HG03457 (cell line): ENCODE measurements at regions not wholly inside any gene's neighbourhood (a gene's known extent, or its start where the extent isn't known, plus 50 kb on each side); places are given as distances from the start of the nearest gene placed in this dataset.
"Not testable (repeated sequence)": the region's sequence is repeated elsewhere in the genome, so short reads cannot be mapped to it uniquely, and the experiment has no call there.

Source experiments
- ATAC-seq: cut with Tn5 transposase; IDR thresholded peaks from one replicate; pipeline ENCODE4 v1.9.1; 2021; ENCODE audit warnings: moderate number of reproducible peaks; ENCODE audit not compliant: unreplicated experiment

DNA sequence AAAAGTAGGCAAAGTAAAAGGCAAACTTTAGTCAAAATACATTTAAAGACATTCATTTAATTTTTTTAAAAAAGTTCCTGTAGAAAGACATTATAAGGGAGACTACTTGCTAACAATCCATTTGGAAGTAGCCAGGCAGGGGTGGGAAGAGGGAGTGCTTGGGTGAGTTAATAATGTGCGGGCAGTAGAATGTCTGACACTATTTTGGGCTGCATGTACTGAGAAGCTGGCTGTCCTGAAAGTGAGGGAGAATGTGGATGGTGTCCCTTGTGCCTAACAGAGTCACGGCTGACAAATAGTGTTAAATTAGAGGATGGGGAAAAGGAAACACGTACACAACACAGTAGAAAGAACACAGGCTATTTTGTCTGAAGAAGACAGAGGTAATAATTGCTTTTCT is 142.5 kb downstream of the LCA5 start:
- ATAC-seq: no peak

DNA sequence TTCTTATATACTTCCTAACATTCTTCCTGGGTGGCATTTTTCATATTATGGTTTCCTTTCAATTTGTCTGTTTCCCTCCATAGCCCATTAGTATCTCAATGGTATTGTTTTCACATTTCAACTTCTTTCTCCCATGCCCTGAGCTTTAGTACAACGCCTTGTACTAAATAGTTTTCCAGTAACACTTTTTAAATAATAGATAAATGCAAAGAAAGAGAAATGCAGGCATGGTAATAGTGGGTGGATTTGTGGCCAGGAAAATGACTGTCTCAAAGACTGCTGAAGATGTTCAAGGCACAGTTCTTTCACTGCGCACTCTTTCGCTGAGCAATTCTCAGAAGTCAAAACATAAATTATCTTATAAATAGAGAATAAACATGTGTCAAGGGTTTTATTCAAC is 145.1 kb downstream of the LCA5 start:
- no peak for ATAC-seq

DNA sequence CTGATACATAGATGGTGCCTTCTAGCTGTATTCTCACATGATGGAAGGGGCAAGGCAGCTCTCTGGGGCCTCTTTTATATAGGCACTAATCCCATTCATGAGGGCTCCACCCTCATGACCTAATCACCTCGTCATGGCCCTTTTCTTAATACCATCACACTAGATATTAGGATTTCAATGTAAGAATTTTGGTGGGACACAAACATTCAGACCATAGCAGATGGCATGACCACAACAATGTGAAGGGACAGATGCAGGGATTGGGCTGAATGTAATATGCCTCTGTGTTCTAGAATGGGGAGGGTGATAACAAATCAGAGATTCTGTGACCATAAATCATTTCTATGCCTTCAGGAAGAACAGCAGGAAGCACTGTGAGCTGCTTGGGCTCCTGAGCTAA is 145.8 kb downstream of the LCA5 start:
- ATAC-seq: no peak

DNA sequence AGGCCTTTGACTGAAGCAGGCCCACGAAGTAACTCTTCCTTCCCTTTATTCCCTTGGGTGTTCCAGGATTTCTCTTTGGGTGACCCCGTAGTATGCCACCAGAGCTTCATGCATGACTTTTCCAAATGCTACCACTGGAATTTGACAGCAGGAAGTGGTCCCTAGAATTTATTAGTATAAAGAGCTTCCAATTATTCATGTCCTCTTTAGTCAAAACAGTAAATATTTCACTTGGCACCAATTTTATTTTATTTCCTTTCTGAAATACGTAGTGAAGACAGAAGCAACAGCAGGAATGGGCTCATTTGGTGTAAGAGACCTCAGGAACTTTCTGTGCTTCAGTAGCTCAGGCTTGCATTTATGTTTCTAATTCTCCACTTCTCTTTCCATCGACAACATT is 151.3 kb downstream of the LCA5 start:
- ATAC-seq: no peak

DNA sequence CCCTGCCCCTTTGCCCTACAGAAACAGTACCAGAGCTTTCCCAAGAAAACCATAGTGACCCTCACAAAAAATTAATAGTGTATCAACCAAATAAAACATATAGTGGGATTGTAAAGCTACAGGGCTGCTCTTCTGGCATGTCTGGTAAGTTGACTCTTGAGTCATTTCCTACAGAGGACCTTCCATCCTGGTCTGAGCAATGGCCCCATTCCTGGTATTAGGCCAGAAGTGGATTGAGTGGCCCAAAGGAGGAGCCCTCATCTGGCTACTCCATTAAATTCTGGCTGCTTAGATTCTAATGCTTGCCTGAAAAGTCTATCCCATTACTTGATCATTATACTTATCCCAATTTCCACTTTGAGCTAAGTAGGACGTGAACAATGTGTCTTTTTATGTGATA is 150.9 kb upstream of the HMGN3 start:
- no peak for ATAC-seq

DNA sequence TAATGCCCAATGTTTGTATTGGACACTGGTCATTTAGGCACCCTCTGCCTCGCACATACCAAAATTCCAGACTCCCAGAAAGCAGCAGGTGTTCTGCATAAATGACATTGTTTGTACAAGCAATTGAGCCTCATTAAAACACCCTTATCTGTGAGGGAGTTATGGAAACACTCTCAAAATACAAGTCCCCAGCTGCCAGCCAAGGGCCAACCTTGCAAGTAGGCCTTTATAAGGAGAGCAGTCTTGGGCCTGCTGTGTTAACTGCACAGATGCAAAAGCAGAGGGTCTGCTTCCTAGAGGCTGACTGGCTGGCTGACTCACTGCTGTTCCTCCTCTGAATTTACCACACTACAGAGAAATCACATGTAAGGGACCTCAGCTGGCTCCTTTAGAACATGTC is 150.4 kb upstream of the HMGN3 start:
- no peak for ATAC-seq

DNA sequence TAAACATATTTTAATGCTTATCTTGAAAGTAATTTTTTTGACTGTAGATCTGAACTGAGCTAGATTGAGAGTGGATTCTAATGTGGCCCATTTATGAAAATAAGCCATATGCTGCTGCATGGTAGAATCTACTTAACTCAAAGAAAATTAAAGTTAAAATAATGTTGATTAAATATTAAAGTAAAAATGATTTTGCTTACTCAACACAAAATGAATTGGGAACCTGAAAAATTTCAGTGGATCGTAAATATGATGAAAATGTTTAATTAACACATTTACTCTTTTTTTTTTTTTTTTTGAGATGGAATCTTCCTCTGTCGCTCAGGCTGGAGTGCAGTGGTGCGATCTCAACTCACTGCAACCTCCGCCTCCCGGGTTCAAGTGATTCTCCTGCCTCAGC is 144.5 kb upstream of the HMGN3 start:
- no peak for ATAC-seq

DNA sequence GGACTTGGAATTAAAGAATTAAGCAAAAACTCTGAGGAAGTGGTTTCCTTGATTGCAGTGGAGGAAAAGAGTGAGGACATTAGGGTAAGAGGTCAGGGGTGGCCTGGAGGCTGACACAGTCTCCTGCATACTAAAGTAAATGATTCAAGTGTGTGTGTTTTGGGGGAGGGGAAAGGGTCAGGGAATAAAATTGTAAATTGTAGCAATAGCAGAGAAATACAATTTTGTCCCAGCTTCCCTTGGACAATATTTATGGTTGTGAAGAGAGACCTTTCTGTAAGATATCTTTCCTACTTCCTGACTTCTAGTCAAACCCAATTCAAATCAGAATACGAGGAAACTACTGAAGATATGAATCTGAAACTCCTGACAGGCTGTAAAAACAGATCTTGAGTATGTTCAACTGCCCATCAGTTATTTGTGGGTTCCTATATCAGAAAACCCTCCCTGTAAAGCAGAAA is 143.4 kb upstream of the HMGN3 start:
- ATAC-seq: no peak

DNA sequence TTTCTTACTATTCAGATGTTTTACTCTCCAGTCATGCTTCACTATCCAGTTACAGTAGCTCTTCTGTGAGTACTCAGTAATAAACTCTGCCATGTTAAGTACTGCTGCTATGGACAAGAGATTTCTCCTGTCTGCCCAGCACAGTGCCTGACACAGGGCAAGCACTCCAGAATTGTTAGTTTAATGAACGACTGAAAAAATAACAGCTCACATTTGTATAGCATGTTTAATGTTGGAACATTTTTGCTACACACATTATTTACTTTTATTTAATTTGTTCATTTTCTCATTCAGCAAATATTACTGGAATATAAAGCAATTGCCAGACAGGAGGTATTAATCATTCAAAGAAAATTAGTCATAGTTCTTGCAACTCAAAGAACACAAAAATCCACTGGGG is 142.6 kb upstream of the HMGN3 start:
- no peak for ATAC-seq

DNA sequence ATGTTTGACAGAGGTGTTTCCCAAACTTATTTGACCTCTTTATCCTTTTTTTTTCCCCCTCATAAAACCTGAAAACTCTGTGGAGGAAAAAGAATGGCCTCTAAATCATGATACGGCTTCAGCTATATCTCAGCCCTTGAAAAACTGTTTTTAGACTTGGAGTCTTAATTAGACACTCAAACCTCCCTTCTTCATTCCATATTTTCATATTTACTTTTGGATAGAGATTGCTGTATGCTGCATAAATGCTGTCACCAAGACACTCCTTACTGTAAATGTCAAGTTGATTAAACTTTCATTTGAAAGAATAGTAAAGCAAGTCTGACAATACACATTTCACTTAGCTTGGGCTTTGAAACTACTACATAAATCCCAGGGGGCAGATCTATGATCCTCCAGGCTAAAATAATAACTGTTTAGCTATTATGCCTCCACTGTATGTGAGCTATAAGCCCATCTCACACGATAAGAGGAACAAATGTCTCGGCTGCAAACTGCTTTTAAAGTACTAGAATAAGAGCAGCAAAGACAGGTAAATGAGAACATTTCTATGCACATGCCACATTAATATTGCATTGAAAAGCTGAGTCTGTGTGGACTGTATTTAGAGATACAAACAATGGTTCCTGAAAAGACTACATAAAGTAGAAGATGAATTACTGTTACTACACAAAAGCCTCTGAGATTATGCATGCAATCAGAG is 141.3 kb upstream of the HMGN3 start:
- no peak for ATAC-seq

DNA sequence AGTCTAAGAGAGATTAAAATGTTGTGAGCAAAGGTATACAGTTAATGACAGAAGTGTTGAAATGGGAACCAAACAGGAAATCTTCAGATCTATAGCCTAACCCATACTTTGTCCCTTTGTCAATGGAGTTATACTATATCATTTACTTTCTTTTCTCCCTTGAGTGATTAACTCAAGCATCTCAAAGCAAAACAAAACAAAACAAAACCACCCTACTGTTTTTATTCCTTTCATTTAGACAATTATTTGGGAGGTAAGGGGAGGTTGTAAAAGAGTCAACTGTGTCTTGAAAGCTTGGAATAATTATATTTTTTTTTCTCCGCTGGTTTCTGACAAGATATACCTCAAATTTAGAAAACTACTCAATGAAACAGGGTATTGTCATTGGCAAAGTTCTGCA is 139.8 kb upstream of the HMGN3 start:
- no peak for ATAC-seq

DNA sequence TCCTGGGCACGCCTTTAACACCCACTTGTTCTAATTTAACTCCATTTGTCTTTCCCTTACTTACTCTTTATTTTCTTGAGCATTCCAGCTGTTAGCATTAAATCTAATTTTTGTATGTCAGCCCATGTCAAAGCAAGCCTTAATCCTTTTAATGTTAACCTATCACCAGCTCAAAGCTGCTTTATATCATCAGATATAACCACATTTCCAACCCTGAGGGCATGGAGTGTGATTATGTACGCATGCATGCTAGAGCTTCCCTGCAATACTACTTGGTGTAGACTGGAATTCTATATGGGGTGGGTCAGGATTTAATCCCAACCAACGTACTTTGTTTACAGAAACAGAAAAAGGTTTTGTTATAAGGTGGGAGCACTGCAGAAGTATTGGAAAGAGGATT is 139.4 kb upstream of the HMGN3 start:
- no peak for ATAC-seq

DNA sequence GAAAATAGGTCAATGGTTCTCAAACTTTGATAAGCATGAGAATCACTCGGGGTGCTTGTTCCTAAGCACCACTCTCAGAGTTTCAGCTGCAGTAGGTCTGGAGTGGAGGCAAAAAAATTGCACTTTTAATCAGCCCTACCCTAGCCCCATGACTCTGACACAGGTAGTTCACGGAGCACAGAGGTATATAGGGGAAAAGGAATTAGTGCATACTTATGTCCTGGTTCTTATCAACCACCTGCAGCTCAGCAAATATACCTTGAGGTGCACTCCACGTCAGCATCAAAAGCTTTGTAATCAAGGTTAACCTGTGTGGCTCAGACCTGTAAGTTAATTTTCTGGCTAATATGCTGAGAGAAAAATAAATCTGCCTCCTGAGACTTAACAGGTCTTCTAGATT is 138.8 kb upstream of the HMGN3 start:
- no peak for ATAC-seq

DNA sequence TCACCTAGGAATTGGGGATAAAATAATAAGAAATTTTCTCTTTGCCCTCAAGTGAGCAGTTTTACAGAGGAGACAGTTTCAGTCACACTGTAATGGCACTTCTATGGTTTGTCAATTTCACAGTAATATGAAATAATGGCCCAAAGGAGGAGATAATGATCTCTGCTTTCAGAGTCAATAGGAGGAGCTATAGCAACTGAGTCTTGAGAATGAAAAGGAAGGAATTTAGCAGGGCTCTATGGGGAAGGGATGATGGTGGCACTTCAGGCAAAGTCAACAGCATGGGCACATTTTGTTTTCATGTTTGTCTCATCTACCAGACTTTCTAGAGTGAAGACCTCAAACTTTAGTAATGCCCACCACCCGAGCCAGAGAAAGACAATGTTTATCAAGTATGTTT is 138.3 kb upstream of the HMGN3 start:
- ATAC-seq: no peak

DNA sequence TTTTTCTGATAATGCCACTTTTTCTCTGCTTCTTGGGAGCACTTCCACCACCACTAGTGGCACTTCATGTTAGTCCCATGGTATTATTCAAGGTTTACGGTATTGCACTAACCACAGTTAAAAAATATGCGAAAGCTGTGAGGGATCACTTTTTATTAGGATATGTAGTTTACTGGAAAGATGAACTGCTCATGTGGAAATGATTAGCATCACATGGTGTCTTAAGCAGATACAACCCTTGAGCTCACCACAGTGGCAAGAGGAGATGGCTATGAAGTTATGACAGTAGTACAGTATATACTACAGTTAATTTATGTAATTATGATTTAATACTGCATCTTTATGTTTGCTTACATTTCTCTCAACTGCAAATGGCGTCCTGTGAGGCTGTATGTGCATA is 134.5 kb upstream of the HMGN3 start:
- no peak for ATAC-seq

DNA sequence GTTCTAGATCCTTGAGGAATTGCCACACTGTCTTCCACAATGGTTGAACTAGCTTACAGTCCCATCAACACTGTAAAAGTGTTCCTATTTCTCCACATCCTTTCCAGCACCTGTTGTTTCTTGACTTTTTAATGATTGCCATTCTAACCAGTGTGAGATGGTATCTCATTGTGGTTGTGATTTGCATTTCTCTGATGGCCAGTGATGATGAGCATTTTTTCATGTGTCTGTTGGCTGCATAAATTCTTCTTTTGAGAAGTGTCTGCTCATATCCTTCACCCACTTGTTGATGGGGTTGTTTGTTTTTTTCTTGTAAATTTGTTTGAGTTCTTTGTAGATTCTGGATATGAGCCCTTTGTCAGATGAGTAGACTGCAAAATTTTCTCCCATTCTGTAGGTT is 129.0 kb upstream of the HMGN3 start:
- not testable (repeated sequence) for ATAC-seq

DNA sequence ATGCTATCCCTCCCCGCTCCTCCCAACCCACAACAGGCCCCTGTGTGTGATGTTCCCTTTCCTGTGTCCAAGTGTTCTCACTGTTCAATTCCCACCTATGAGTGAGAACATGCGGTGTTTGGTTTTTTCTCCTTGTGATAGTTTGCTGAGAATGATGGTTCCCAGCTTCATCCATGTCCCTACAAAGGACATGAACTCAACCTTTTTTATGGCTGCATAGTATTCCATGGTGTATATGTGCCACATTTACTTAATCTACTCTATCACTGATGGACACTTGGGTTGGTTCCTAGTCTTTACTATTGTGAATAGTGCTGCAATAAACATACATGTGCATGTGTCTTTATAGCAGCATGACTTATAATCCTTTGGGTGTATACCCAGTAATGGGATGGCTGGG is 126.6 kb upstream of the HMGN3 start:
- ATAC-seq: not testable (repeated sequence)

DNA sequence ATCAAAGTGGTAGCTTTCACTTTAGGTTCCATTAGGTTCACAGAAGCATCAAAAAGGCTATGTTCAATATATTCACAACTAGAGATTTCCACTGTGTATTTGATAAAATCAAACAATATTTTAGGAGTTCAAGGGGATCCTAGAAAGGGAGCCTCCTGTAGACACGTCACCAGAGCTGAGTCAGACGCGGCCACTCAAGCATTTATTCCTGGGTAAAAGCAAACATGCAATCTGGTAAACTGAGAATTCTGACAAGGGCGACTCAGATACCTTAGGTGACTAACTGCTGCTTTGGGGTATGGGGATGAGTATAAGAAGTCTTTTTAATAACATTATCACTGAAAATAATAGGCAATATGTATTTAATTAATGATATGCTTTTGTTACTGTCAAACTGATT is 118.7 kb upstream of the HMGN3 start:
- ATAC-seq: no peak

DNA sequence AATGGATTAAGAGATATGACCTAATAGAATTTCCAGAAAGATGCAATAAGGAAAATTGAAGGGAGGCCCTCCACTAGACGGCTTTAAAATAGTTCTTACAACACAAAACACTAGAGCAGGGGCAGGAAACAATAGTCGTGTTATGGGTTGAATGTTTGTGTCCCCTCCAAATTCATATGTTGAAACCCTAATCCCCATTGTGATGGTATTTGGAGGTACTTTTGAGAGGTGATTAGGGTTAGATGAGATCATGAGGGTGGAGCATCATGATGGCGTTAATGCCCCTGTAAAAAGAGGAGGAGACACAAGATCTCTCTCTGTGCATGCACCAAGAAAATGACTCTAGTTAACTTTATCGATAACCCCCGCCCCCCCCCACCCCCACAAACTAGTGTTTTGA is 104.0 kb upstream of the HMGN3 start:
- ATAC-seq: no peak

DNA sequence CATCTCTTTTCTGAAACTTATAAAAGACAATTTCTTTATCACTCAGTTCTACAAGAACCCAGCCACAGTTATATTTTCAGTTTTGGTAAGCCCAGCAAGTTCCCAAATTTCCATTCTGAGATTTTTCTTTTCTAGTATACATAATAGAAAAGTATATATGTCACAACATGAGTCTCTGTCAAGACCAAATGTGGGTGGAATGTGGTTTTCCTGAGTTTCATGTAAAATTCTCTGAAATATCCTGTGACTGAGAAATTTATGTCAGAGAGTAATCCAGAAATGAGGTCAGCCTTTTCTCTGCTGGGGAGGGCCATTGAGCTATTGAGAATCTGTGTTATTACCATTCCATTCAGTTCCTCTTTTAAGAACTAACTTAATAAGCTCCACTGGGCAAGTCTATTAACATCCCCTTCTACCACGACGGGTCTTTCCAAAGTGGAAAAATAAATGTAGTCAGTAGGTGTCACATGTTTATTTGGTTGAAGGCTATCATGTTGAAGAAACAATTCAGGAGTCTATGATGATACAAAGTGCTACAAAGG is 100.7 kb upstream of the HMGN3 start:
- ATAC-seq: peak; percentile 92

DNA sequence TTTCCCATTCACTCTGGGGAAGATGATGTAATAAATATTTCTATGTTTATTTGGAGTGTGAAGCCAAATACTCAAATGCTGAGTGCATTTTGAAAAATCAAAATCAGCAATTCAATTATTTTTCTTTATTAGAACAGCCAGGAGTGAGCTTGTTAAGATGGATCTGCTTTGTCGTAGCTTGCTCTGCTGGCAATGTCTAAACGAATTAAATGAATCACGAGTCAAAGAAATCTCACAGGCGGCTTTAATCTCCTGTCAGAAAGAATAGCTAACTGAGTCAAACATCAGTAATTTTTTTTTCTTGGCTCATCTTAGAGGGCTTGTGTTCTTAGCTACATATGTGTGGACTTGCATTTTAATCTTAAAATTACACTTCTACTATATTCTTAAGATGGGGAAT is 100.2 kb upstream of the HMGN3 start:
- no peak for ATAC-seq

DNA sequence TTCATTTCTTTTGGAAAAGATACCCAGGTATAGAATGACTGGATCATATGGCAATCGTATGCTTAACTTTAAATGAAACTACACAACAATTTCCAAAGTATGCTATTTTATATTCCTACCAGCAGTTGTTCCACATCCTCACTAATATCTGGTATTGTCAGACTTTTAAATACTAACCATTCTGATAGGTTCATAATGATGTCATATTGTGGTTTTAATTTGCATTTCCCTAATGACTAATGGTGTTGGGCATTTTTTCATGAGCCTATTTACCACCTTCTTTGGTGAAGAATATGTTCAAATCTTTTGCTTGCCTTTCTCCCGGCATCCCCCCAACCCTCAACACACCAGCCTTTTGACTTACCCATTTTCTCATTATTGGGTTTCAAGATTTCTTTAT is 96.2 kb upstream of the HMGN3 start:
- ATAC-seq: no peak

DNA sequence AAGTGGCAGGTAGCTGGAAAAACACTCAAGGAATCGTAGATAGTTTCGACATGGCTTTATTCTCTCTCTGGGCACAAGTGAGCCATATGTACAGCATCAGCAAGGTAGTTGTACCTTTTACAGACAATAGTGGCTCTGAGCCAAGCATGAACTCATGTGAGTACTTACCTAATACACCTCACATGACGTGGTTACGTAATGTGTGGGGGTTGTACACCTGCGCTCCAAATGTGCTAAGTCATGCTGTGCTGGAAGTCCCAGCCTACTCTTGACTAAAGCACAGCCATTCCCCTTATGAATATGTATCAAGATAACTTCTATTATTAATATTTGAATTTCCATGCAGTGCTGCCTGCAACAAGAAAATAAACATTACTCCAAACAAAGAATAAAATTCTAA is 78.8 kb upstream of the HMGN3 start:
- ATAC-seq: no peak
